Fibroblast of gingiva (primary cell): ENCODE measurements at regions not wholly inside any gene's neighbourhood (a gene's known extent, or its start where the extent isn't known, plus 50 kb on each side); places are given as distances from the start of the nearest gene placed in this dataset.
"Not testable (repeated sequence)": the region's sequence is repeated elsewhere in the genome, so short reads cannot be mapped to it uniquely, and the experiment has no call there.

Experiments
- DNase-seq: peaks from one replicate; pipeline ENCODE4 v3.0.0-alpha.2; 2011; ENCODE audit warnings: low read depth

DNA sequence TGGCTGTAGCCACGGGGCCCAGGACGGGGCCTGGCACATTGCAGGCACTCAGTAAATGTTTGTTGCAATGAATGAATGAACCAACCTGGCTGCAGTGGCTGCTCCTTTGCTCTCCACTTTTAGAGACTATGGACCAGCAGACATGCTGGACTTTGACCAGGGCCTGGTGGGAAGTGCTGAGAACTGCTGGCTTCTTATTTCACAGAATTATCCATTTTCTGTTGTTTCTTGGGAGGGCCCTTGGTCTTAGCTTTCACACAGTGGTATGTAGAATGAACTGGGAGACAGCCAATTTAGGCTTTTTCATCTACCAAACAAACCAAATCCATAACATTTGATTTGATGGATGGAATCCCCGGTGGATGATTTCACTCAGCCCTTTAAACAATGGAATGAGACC is 78.0 kb upstream of the LHFPL2 start:
- no peak for DNase-seq

DNA sequence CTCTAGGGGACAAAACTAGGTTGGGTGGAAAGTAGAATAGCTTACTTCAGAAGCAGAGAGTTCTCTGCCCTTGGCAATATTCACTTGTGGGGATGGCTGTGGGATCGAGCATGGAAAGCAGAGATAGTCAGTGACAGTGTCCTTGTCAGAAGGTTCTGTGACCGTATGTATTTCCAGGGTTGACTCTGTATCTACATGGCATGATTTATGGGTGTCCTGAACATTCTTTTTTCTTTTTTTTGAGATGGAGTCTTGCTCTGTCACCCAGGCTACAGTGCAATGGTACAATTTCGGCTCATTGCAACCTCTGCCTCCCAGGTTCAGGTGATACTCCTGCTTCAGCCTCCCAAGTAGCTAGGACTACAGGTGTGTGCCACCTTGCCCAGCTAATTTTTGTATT is 77.4 kb upstream of the LHFPL2 start:
- no peak for DNase-seq

DNA sequence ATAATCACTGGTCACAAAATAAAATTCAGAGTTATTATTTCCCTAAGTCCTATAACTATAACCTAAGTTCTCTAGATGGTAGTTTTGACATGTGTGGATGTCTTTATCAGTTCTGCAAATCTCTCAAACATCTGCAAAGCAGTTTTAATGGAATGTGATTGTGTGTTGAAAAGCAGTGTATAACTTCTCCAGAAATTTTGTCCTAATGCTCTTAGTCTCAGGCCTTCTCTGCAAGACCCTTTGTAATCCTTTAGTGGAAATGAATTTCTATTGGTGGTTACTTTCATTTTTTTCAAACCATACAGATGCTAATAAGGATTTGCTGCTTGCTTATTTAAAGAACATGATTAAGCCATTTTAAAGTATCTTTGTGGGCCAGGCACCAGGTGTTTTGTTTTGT is 75.5 kb upstream of the LHFPL2 start:
- DNase-seq = no peak

DNA sequence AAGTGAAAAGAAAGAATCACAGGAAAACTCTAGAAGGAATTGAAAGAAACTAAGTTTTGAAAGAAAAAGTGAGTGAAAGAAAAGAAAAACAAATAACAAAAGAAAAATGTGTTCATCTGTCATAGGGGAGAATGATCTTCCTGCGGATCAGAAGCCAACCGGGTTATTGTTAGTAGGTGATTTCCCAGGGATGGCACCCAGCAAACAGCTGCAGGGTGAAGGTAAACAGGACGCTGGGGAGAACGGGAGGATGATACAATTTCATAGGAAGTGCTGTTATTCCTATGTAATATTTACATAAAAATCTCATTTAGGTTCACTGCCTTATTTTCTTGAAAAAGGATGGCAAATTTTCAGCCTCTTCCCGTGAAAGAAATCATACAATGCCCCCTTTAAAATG is 72.4 kb upstream of the LHFPL2 start:
- DNase-seq = no peak

GRCh38 chr5:78720227-78720985 is 71.8 kb upstream of the LHFPL2 start:
- no peak for DNase-seq

DNA sequence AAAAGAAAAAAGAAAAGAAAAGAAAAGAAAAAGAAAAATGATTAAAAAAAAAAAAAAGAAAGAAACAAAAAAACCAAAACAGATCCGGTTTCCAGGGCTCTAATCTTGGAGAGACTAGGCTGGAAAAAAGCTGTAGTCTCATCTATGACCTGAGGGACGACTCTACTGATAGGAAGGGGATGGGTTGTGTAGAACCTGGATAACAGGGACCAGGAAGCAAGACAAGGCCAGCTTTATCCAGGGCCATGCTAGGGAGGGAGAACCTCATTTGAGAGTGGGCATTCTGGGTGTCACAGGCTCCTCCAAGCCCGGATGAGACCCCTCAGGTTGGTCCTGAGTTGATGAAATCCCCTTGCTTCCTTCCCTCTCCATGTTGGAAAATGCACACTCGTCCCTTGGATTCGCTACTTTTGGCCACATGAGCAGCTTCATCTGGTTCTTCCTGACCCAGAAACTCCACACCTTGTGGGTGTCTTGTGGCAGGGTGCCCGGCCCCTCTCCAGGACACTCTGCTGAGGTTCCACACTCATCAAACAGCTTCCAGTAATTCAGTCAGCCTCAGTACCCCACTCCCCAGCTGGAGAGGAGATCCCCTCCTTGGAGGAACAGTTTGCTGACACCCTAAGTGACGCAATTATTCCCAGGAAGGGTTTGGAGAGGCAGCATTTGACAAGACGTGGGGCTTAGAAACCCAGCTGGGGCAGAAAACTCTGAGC is 71.1 kb upstream of the LHFPL2 start:
- DNase-seq = no peak

GRCh38 chr5:78718824-78719223 is 70.3 kb upstream of the LHFPL2 start:
- no peak for DNase-seq

GRCh38 chr5:78717674-78718584 is 69.4 kb upstream of the LHFPL2 start:
- DNase-seq = no peak

DNA sequence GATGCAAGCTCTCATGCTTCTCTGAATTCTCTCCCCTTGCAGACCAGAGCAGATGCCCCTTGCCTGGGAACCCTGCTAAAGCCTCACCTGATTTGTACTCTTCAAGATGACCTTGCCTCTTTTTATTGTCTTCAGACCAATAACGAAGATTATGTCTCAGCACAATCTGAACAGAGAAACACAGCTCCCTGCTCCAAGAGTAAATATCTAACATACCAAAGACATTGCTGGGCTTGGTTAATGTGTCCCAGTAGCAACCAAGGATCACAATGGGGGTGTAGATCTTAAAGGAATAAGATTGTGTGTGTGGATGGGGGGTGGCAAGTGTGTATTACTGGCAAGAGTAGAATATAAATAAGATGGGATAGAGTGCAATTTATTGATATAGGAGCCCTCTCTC is 67.6 kb upstream of the LHFPL2 start:
- DNase-seq = no peak

- DNase-seq = not testable (repeated sequence)
Measured at GRCh38 chr5:78715351-78715750, 66.8 kb upstream of the LHFPL2 start.

GRCh38 chr5:78711670-78712069 is 63.1 kb upstream of the LHFPL2 start:
- DNase-seq = not testable (repeated sequence)

DNA sequence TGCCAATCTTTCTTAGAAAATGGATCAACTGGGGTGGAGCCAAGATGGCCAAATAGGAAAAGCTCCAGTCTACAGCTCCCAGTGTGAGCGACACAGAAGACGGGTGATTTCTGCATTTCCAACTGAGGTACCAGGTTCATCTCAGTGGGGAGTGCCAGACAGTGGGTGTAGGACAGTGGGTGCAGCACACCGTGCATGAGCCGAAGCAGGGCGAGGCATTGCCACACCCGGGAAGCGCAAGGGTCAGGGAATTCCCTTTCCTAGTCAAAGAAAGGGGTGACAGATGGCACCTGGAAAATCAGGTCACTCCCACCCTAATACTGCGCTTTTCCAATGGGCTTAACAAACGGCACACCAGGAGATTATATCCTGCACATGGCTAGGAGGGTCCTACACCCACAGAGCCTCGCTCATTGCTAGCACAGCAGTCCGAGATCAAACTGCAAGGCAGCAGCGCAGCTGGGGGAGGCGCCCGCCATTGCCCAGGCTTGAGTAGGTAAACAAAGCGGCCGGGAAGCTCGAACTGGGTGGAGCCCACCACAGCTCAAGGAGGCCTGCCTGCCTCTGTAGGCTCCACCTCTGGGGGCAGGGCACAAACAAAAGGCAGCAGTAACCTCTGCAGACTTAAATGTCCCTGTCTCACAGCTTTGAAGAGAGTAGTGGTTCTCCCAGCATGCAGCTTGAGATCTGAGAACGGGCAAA is 61.3 kb upstream of the LHFPL2 start:
- DNase-seq = not testable (repeated sequence)

DNA sequence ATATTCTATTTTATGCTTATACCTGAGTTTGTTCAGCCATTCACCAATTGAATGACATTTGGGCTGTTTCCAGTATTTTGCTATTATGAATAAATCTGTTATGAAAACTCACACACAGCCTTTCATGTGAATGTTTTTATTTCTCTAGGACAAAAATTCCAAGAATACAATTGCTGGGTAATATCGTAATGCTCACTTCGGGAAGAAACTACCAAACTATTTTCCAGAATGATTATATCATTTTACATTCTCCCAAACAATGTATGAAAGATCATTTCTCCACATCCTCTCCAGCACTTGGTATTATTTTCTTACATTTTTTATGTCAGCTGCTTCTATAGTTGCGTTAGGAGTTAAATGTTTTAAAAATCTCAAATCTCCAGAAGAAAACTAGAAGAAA is 58.3 kb upstream of the LHFPL2 start:
- DNase-seq = no peak

GRCh38 chr5:78706381-78706780 is 57.8 kb upstream of the LHFPL2 start:
- DNase-seq = no peak

- no peak for DNase-seq
Measured at GRCh38 chr5:78705826-78706225, 57.3 kb upstream of the LHFPL2 start.

GRCh38 chr5:78701795-78702410 is 53.3 kb upstream of the LHFPL2 start:
- peak; percentile 66 for DNase-seq

DNA sequence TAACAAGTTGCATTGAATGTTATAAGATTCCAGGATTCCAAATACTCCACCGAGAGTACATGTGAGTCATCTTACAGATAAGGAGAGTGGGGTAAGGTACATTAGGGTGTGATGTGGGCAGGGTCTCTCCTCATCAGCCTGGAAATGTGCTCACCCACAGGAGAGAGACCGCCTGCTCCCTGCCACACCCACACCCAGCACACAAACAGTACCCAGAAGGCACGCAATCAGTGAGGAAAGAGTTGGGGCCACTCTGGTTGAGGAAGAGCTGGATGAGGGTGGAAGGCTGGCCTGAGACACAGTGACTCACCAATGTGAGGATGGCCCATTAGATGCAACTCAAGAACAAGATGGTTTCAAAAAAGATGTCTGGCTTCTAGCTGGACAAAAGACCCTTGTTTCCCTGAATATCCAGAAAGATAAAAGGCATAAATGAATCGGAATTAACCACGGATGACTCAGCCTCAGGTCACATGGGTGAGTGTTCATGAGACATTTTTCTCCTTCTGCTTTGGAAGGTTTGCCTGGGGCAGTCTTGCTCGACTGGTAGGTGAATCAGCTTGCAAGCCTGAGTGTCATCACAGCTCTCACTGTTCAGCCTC is 51.1 kb upstream of the LHFPL2 start:
- peak; percentile 74 for DNase-seq

- DNase-seq = peak; percentile 92
Measured at GRCh38 chr5:78698191-78698791, 49.7 kb upstream of the LHFPL2 start.
